SU-DHL-6 (cell line): ENCODE measurements at regions not wholly inside any gene's neighbourhood (a gene's known extent, or its start where the extent isn't known, plus 50 kb on each side); places are given as distances from the start of the nearest gene placed in this dataset.

ENCODE experiments used
- CTCF ChIP-seq: fragments of 200-600 bp; sonication (generic); IDR thresholded peaks from one replicate; pipeline ENCODE4 v1.5.1; 2017; ENCODE audit warnings: antibody characterized with exemption, mild to moderate bottlenecking, low read length, moderate library complexity; ENCODE audit not compliant: insufficient read depth, poor library complexity, severe bottlenecking
- EZH2phosphoT487 ChIP-seq: fragments of 200-600 bp; sonication (generic), shearing (Covaris generic); conservative IDR thresholded peaks from 2 replicates; pipeline ENCODE4 v1.6.1; 2018; ENCODE audit warnings: mild to moderate bottlenecking, antibody characterized with exemption, low read length, moderate library complexity, mixed read lengths

GRCh38 chr13:27011661-27012060, 159.9 kb downstream of the USP12 start:
- TF ChIP-seq CTCF (no peak), EZH2phosphoT487 (no peak)
